SK-N-SH (cell line): ENCODE measurements at regions not wholly inside any gene's neighbourhood (a gene's known extent, or its start where the extent isn't known, plus 50 kb on each side); places are given as distances from the start of the nearest gene placed in this dataset.

Source experiments
- ELF1 ChIP-seq: IDR thresholded peaks from 2 replicates; pipeline ENCODE4 v1.4.0; 2012
- POLR2AphosphoS5 ChIP-seq: IDR thresholded peaks from 2 replicates; pipeline ENCODE4 v1.6.1; 2012; ENCODE audit warnings: low read depth, low read length
- RCOR1 ChIP-seq: fragments of 150-350 bp; IDR thresholded peaks from 2 replicates; pipeline ENCODE4 v1.6.1; 2017; ENCODE audit warnings: antibody characterized with exemption, low read length
- SMC3 ChIP-seq: IDR thresholded peaks from 2 replicates; pipeline ENCODE4 v1.6.1; 2012; ENCODE audit warnings: low read depth, low read length, improper control_type of control experiment
- TAF1 ChIP-seq: IDR thresholded peaks from 2 replicates; pipeline ENCODE4 v1.6.1; 2012; ENCODE audit warnings: low read depth, mild to moderate bottlenecking, low read length, moderate library complexity, borderline replicate concordance
- TF ChIP-seq, protein P1 (sequence below): IDR thresholded peaks from 2 replicates; pipeline ENCODE4; 2012
- TF ChIP-seq, protein P2 (sequence below): fragments of 200-600 bp; sonication (generic); IDR thresholded peaks from 2 replicates; pipeline ENCODE4 v1.6.1; 2017; ENCODE audit warnings: antibody characterized with exemption, mild to moderate bottlenecking, moderate library complexity
- TF ChIP-seq, protein P3 (sequence below): fragments of 150-350 bp; IDR thresholded peaks from 2 replicates; pipeline ENCODE4 v1.6.1; 2017; ENCODE audit warnings: antibody characterized with exemption, low read length, low read depth, borderline replicate concordance

GRCh38 chr12:124445826-124446225 is 121.6 kb downstream of the NCOR2 start:
- TF ChIP-seq TAF1: no peak
- TF ChIP-seq, protein P1, sequence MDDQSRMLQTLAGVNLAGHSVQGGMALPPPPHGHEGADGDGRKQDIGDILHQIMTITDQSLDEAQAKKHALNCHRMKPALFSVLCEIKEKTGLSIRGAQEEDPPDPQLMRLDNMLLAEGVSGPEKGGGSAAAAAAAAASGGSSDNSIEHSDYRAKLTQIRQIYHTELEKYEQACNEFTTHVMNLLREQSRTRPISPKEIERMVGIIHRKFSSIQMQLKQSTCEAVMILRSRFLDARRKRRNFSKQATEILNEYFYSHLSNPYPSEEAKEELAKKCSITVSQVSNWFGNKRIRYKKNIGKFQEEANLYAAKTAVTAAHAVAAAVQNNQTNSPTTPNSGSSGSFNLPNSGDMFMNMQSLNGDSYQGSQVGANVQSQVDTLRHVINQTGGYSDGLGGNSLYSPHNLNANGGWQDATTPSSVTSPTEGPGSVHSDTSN: no peak
- TF ChIP-seq, protein P2, sequence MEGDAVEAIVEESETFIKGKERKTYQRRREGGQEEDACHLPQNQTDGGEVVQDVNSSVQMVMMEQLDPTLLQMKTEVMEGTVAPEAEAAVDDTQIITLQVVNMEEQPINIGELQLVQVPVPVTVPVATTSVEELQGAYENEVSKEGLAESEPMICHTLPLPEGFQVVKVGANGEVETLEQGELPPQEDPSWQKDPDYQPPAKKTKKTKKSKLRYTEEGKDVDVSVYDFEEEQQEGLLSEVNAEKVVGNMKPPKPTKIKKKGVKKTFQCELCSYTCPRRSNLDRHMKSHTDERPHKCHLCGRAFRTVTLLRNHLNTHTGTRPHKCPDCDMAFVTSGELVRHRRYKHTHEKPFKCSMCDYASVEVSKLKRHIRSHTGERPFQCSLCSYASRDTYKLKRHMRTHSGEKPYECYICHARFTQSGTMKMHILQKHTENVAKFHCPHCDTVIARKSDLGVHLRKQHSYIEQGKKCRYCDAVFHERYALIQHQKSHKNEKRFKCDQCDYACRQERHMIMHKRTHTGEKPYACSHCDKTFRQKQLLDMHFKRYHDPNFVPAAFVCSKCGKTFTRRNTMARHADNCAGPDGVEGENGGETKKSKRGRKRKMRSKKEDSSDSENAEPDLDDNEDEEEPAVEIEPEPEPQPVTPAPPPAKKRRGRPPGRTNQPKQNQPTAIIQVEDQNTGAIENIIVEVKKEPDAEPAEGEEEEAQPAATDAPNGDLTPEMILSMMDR: no peak
- TF ChIP-seq, protein P3, sequence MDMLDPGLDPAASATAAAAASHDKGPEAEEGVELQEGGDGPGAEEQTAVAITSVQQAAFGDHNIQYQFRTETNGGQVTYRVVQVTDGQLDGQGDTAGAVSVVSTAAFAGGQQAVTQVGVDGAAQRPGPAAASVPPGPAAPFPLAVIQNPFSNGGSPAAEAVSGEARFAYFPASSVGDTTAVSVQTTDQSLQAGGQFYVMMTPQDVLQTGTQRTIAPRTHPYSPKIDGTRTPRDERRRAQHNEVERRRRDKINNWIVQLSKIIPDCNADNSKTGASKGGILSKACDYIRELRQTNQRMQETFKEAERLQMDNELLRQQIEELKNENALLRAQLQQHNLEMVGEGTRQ: no peak
- TF ChIP-seq SMC3: no peak
- no peak for TF ChIP-seq ELF1
- TF ChIP-seq POLR2AphosphoS5: no peak
- no peak for TF ChIP-seq RCOR1
